ENCODE measurements at regions not wholly inside any gene's neighbourhood (a gene's known extent, or its start where the extent isn't known, plus 50 kb on each side); places are given as distances from the start of the nearest gene placed in this dataset.
"Not testable (repeated sequence)": the region's sequence is repeated elsewhere in the genome, so short reads cannot be mapped to it uniquely, and the experiment has no call there.

- intact Hi-C loops (cut with DNase I), result no loop called here
- no peak for DNase-seq (ENCODE audit: low spot score)
Measured at GRCh38 chr5:75002271-75002670, 50.1 kb downstream of the GCNT4 start.

- DNase-seq (ENCODE audit: low spot score), result no peak
- intact Hi-C loops (cut with DNase I), result no loop called here
Measured at GRCh38 chr5:74995926-74996325, 56.4 kb downstream of the GCNT4 start.

GRCh38 chr5:74994826-74995225, 57.5 kb downstream of the GCNT4 start:
- intact Hi-C loops (cut with DNase I), result no loop called here
- DNase-seq (ENCODE audit: low spot score), result no peak

DNA sequence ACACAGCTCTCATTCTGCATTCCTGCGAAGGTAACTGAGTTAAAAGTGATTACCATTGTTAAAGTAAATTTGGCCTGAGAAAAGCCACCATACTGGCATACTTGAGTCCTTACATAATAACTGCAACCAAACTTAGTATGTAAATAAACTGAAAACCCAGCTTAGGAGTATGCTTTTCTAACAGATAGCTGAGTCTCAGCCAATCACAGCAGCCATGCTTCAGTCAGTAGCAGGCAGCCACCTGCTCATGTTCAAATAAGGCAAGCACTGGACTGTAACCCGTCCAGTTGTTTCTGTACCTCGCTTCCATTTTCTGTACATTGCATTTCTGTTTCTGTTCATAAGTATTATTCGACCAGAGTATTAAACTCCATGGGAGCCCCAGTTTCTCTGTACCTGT, 58.6 kb downstream of the GCNT4 start:
- no peak for DNase-seq (ENCODE audit: low spot score)
- intact Hi-C loops (cut with DNase I), result no loop called here

GRCh38 chr5:74992791-74993190, 59.6 kb downstream of the GCNT4 start:
- intact Hi-C loops (cut with DNase I), result no loop called here
- DNase-seq (ENCODE audit: low spot score), result no peak

- intact Hi-C loops (cut with DNase I), result no loop called here
- no peak for DNase-seq (ENCODE audit: low spot score)
Measured at GRCh38 chr5:74991522-74991921, 60.8 kb downstream of the GCNT4 start.

DNA sequence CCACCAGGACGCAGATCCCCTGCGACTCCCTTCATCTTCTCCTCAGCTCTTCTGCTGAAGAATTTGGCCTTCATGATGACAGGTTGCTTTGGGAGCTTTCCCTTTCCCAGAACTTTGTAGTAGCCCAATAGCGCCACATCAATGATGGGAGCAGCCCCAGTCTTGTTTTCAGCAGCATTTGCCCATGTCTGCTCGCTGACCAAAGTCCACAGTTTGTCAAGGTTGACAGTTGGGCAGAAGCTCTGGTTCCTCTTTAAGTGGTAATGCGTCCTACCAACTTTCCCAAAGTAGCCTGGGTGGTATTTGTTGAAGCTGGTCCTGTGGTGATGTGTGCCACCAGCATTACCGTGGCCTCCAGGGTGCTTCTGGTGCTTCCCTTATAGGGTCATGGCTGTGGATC, 62.2 kb downstream of the GCNT4 start:
- DNase-seq (ENCODE audit: low spot score), result no peak
- intact Hi-C loops (cut with DNase I), result no loop called here

DNA sequence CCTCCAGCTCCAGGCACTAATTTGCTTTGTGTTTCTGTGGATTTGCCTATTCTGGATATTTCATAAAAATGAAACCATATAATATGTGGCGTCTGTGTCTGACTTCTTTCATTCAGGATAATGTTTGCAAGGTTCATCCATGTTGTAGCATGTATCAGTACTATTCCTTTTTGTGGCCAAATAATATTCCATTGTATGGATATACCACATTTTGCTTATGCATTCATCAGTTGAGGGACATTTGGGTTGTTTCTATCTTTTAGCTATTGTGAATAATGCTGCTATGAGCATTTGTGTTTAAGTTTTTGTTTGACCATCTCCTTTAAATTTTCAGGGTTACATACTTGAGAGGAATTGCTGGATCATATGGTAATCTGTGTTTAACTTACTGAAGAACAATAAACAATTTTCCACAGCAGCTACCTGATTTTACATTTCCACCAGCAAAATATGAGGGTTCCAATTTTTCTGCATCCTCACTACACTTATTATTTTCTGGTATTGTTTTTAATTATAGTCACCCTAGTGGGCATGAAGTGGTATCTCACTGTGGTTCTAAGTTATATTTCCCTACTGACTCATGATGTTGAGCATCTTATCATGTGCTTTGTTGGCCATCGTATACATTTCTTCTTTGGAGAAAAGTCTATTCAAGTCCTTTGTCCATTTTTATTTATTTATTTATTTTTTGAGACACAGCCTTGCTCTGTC, 63.9 kb downstream of the GCNT4 start:
- DNase-seq (ENCODE audit: low spot score), result no peak
- intact Hi-C loops (cut with DNase I), result no loop called here

DNA sequence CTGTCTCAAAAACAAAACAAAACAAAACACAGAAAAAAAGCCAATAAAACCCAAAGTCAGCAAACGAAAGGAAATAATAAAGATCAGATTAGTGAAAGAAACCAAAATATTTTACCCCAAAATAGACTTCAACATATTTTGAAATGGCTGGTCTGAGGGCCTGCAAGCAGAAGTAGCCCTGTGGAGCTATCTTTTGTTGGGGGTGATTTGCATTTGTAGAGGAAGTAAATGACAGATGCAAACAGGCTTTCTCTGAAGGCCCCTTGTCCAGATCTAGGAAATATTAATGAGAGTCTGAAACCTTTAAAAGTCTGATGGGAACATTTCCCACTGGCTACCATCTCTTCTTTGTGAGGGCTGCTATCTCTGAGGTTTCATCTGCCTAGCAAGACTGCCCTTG, 74.0 kb downstream of the GCNT4 start:
- no peak for DNase-seq (ENCODE audit: low spot score)
- intact Hi-C loops (cut with DNase I), result no loop called here

DNA sequence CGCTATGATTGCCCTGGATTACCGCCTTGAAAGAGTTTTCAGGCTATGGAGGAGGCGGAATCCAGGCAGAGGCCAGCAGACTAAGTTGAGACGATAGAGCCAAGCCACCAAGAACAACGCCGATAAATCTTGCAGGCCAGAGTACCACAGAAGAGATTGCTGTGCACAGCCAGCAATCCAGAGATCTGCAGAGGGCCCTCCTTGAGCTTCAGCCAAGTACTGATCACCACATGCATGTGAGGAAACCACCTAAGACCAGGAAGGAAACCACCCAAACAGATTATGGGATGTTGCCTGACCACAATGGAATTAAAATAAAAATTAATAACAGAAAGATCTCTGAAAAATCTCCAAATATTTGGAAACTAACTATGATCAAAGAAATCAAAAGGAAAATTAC, 74.9 kb downstream of the GCNT4 start:
- intact Hi-C loops (cut with DNase I), result no loop called here
- no peak for DNase-seq (ENCODE audit: low spot score)

- intact Hi-C loops (cut with DNase I), result no loop called here
- DNase-seq (ENCODE audit: low spot score), result no peak
Measured at GRCh38 chr5:74976651-74977050, 75.7 kb downstream of the GCNT4 start.

GRCh38 chr5:74975582-74975981, 76.8 kb downstream of the GCNT4 start:
- intact Hi-C loops (cut with DNase I), result no loop called here
- no peak for DNase-seq (ENCODE audit: low spot score)

DNA sequence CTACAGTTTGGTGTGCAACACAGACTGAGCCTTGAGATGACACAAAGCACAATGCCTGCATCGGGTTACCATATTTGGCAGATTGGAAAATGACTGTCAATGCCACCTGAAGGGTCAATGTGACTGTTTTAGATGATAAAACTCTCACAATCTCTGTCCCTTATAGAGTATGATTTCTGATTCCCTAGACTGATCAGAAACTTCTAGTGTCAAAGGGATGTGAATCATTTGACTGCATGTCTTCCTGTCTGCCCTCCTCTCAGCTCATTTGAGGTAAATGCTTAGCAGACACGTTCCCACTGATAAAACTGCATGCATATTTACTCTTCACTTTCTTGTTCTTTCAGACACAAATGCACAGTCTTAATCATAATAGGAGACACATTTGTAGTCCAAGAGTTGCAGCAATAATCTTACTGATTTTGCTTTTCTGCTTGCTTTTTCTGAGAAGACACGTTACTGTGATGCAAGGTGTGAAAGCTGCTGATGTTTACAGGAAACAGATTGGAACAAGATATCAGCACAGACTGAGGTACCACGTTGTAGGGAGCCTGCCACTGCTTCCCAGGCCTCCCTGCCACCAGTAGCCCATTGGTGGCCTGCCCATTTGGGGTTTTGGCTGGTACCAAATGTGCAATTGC, 77.8 kb downstream of the GCNT4 start:
- intact Hi-C loops (cut with DNase I), result no loop called here
- no peak for DNase-seq (ENCODE audit: low spot score)

GRCh38 chr5:74973694-74974093, 78.7 kb downstream of the GCNT4 start:
- DNase-seq (ENCODE audit: low spot score), result no peak
- intact Hi-C loops (cut with DNase I), result no loop called here

DNA sequence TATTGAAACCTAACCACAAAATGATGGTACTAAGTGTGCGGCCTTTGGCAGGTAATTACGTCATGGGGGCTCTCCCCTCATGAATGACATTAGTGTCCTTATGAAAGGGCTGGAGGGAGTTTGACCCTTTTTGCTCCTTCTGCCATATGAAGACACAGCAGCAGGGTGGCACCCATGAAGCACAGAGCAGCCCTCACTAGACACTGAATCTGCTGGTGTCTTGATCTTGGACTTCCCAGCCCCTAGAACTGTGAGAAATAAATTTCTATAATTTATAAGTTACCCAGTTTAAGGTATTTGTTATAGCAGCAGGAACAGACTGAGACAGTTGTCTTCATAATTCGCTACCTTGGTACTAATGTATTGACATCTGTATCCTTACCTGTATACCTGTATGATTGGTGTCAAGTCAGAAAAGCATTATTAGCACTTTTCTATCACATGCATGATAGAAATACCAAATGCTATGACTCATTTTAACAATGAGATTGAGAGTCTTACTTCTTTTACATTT, 80.4 kb downstream of the GCNT4 start:
- DNase-seq (ENCODE audit: low spot score), result no peak

GRCh38 chr5:74970891-74971290, 81.5 kb downstream of the GCNT4 start:
- DNase-seq (ENCODE audit: low spot score); intact Hi-C loops (cut with DNase I): not testable (repeated sequence)

More for the DNA sequence above, 80.4 kb downstream of the GCNT4 start:
- intact Hi-C loops (cut with DNase I), result no loop called here

DNA sequence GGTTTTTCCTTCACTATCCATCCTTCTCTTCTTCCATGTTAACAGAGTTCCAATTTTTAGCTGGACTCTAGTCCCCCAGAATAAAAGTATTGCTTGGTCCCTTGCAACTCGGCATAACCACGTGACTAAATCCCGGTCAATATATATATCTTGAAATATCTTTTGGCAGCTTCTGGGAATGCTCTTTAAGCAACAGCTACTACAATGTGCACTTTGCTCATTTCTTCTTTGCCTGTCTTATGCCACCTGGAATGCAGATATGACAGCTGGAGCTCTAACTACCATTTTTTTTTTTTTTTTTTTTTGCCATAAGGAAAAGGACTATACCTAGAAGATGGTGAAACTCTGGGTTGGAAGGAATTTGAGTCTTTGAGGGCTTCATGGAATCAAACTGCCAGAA, 82.6 kb downstream of the GCNT4 start:
- intact Hi-C loops (cut with DNase I), result no loop called here
- DNase-seq (ENCODE audit: low spot score), result no peak

DNA sequence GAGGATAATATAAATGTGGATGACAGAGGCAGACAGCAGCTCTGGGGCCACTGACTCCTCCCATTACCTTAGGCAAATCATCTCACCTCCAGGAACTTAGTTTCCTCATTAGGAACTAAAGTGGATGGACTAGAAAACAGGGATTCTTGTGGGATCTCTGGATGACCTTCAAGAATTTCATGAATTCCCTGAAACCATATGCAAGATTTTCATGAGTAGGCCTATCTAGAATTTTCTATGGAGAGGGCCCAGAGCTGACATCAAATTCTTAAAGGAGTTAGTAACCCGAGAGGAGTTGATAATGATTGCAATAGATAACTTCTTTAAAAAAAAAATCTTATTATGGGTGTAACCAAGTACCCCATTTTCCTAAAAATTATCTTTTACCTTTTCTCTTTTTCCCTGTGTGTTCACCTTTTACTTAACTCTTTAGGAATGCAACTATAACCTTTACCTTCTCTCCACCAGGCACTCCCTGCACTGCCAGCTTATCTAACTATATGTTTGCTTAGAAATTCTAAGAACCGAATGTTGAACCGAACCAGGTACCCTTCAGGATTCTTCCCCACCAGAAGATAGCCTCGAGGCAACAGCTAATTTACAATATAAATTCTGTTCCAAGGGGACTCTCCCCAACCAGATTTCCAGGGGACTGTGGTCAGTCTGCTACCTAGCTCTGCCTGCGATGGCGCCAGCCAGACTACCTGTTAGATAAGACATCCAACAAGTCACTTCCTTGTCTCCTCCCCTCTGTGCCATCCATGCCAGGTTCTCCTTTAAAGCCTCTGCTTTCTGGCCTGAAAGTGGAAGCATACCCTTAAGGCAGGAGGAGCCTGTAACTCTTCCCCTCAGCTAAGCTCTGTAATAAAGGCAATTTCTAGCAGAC, 86.0 kb downstream of the GCNT4 start:
- intact Hi-C loops (cut with DNase I), result no loop called here
- DNase-seq (ENCODE audit: low spot score), result no peak

GRCh38 chr5:74963407-74963806, 89.0 kb downstream of the GCNT4 start:
- intact Hi-C loops (cut with DNase I), result no loop called here
- no peak for DNase-seq (ENCODE audit: low spot score)

DNA sequence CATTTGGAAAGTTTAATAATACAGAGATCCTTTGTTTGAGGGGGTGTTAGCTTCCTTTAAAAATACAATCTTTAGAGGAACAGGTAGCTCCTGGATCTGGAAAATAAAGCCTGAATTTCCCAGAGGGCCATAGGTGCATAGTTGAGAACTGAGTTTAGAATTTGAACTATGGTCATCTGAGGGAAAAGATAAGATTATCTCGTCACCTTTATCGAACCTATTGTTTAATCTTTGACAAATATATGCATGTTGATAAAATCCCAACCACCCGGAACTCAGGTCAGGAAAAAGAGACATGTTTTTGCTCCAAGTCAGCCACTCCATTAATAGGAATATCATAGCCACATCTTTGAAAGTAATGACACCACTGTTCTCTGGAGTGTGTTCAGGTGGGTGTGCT, 91.7 kb upstream of the FAM169A start:
- intact Hi-C loops (cut with DNase I), result loop anchor here in 1 of 2 donors (5.0 kb wide), 1 partner anchor 836 kb away; no protein-coding TSS in a partner anchor
- no peak for DNase-seq (ENCODE audit: low spot score)

Measured in posterior vena cava (tissue), 2 donors.